Breast epithelium (tissue), 4 donors: ENCODE measurements at regions not wholly inside any gene's neighbourhood (a gene's known extent, or its start where the extent isn't known, plus 50 kb on each side); places are given as distances from the start of the nearest gene placed in this dataset.

ENCODE experiments used
- DNase-seq, 2 donors: peaks; one replicate each; pipeline ENCODE4 v3.0.0-alpha.2; 2019; ENCODE audit warnings: low spot score in 2 of 2
- H3K27ac ChIP-seq, 2 donors: fragments of 200-600 bp; sonication (generic) in 1 of 2; one replicate each; pipeline ENCODE4 v1.5.1; 2016 to 2019; ENCODE audit warnings: mild to moderate bottlenecking in 1 of 2
- H3K27me3 ChIP-seq, 2 donors: fragments of 200-600 bp; sonication (generic) in 1 of 2; one replicate each; pipeline versions ENCODE4 v1.5.1 to v1.6.0; 2017 to 2019; ENCODE audit warnings: control low read depth in 1 of 2, mild to moderate bottlenecking in 1 of 2
- H3K36me3 ChIP-seq: fragments of 200-600 bp; one replicate; pipeline ENCODE4 v1.5.1; 2019
- H3K4me1 ChIP-seq, 2 donors: fragments of 200-600 bp; sonication (generic); one replicate each; pipeline ENCODE4 v1.5.1; 2016 to 2019; ENCODE audit warnings: control low read depth in 1 of 2
- H3K4me3 ChIP-seq, 3 donors: fragments of 200-600 bp; sonication (generic); 1 replicate in 2 of 3; 2 replicates in 1 of 3; pipeline ENCODE4 v1.5.1; 2016 to 2019; ENCODE audit warnings: mild to moderate bottlenecking in 3 of 3, moderate library complexity in 2 of 3
- H3K9me3 ChIP-seq, 2 donors: fragments of 200-600 bp; sonication (generic) in 1 of 2; one replicate each; pipeline ENCODE4 v1.5.1; 2016 to 2019; ENCODE audit warnings: control low read depth in 1 of 2
- POLR2A ChIP-seq: fragments of 450-650 bp; IDR thresholded peaks from one replicate; pipeline ENCODE4 v1.6.1; 2016; ENCODE audit warnings: antibody characterized with exemption, mild to moderate bottlenecking, moderate library complexity
- POLR2AphosphoS5 ChIP-seq, 3 donors: sonication (generic); formaldehyde crosslinking; IDR thresholded peaks; one replicate each; pipeline ENCODE4 v1.6.1; 2017; ENCODE audit warnings: antibody characterized with exemption in 3 of 3
- intact Hi-C: fragments of 100-400 bp; cut with DNase I; formaldehyde crosslinking; loops from one replicate; pipeline ENCODE4 v1.15.1; 2023; ENCODE audit warnings: low total_unique reads
- TF ChIP-seq, protein P1 (sequence below), 3 donors: fragments of 450-650 bp; IDR thresholded peaks; one replicate each; pipeline ENCODE4 v1.5.1; 2016 to 2017; ENCODE audit warnings: antibody characterized with exemption in 3 of 3, mild to moderate bottlenecking in 3 of 3, moderate library complexity in 3 of 3

DNA sequence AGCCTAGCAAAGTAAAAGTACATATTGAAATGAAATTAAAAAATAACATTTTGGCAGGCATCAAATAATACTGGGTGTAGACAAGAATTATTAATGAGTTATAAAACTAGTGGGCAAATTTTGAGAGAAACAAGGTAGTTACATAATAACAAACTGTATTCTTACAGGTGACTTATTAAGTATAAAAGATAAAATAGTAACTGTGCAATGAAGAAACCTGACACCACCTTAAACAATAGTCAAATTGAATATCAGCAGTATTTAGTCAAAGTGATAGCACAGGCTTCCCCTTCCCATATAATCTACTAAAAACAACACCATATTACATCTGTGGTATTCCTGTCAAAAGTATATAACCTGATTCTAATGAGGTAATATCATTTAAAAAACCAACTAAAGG is 1099.8 kb upstream of the CRIM1 start:
- H3K27ac ChIP-seq, result no peak overlapping the region
- H3K9me3 ChIP-seq, result no peaks in the 10 kb centered on the region
- H3K36me3 ChIP-seq, result no peaks in the 10 kb centered on the region
- no peaks in the 10 kb centered on the region for H3K27me3 ChIP-seq
- DNase-seq, result no peak
- intact Hi-C loops, result no loop called here
- no peaks in the 10 kb centered on the region for H3K4me1 ChIP-seq
- H3K4me3 ChIP-seq, result no peak overlapping the region
- TF ChIP-seq, protein P1, sequence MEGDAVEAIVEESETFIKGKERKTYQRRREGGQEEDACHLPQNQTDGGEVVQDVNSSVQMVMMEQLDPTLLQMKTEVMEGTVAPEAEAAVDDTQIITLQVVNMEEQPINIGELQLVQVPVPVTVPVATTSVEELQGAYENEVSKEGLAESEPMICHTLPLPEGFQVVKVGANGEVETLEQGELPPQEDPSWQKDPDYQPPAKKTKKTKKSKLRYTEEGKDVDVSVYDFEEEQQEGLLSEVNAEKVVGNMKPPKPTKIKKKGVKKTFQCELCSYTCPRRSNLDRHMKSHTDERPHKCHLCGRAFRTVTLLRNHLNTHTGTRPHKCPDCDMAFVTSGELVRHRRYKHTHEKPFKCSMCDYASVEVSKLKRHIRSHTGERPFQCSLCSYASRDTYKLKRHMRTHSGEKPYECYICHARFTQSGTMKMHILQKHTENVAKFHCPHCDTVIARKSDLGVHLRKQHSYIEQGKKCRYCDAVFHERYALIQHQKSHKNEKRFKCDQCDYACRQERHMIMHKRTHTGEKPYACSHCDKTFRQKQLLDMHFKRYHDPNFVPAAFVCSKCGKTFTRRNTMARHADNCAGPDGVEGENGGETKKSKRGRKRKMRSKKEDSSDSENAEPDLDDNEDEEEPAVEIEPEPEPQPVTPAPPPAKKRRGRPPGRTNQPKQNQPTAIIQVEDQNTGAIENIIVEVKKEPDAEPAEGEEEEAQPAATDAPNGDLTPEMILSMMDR (IDR thresholded peaks at IDR 0.05), result no peak
- TF ChIP-seq POLR2A (no peak), POLR2AphosphoS5 (IDR thresholded peaks at IDR 0.05) (no peak)

DNA sequence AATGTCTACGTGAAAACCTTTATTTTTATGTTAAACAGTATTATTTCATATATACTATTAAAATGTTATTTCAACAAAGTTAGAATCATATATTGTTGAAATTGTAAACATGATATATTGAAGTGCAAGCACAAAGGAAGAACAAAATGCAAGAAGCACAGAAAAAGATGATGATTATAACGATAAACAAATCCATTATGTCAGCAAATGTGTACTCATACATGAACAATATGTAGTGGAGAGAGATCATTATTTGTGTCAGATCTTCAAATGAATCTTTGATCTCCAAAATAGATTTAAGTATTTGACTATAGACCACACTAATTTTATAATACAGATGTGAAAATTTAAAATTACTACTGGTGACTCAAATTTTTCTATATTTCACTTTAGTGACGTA is 1104.4 kb upstream of the CRIM1 start:
- no peak for DNase-seq
- no peak overlapping the region for H3K4me3 ChIP-seq
- TF ChIP-seq, protein P1 (IDR thresholded peaks at IDR 0.05), result no peak
- no peak for TF ChIP-seq POLR2AphosphoS5 (IDR thresholded peaks at IDR 0.05)
- TF ChIP-seq POLR2A, result no peak
- H3K27me3 ChIP-seq, result no peaks in the 10 kb centered on the region
- H3K27ac ChIP-seq, result no peak overlapping the region
- H3K9me3 ChIP-seq, result no peaks in the 10 kb centered on the region
- no peaks in the 10 kb centered on the region for H3K36me3 ChIP-seq
- intact Hi-C loops, result no loop called here
- no peaks in the 10 kb centered on the region for H3K4me1 ChIP-seq

DNA sequence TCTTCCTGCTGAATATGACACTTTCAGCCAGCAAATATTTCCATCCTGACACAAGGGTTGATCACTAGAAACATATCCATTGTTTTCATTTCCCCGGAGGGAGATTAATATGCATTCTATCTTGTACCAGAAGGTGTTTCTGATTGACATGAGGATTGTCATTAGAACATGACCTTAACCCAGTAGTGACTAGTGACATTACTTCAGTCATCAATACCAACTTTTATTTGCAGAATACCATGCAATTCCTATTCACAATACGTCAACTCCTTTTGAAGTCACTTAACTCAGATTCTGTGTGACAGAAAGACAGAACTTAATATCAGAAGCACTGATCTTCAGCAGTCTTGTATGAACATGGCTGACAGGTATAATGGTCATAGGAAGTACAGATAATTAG is 1108.9 kb upstream of the CRIM1 start:
- H3K4me1 ChIP-seq, result no peaks in the 10 kb centered on the region
- H3K27me3 ChIP-seq, result no peaks in the 10 kb centered on the region
- DNase-seq, result no peak
- TF ChIP-seq POLR2AphosphoS5 (IDR thresholded peaks at IDR 0.05) (no peak), POLR2A (no peak)
- TF ChIP-seq, protein P1 (IDR thresholded peaks at IDR 0.05), result no peak
- H3K27ac ChIP-seq, result no peak overlapping the region
- no peaks in the 10 kb centered on the region for H3K9me3 ChIP-seq
- intact Hi-C loops, result no loop called here
- no peak overlapping the region for H3K4me3 ChIP-seq
- H3K36me3 ChIP-seq, result no peaks in the 10 kb centered on the region

DNA sequence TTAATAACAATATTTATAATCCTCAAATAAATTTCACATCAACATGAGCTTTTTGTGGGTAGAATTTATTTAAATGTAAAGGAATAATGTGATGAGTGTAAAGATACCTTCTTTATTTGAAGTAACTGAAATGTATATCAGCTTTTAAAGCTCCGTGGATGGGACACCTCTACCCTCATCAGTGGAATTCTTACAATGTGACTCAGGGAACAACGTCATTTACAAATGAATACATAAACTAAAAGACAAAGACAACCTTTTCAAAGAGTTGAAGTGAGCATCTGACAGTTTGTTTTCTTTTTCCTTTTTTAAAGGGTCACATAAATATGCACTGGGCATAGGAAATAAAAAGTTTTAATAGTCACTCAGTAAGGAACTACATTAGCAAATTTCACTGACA is 1127.0 kb upstream of the CRIM1 start:
- no peaks in the 10 kb centered on the region for H3K4me1 ChIP-seq
- H3K27me3 ChIP-seq, result no peaks in the 10 kb centered on the region
- intact Hi-C loops, result no loop called here
- TF ChIP-seq POLR2AphosphoS5 (IDR thresholded peaks at IDR 0.05) (no peak), POLR2A (no peak)
- TF ChIP-seq, protein P1 (IDR thresholded peaks at IDR 0.05), result no peak
- DNase-seq, result no peak
- no peak overlapping the region for H3K27ac ChIP-seq
- peaks cover 4 to 7% of the 10 kb centered on the region in 2 donors for H3K9me3 ChIP-seq
- H3K36me3 ChIP-seq, result no peaks in the 10 kb centered on the region
- H3K4me3 ChIP-seq, result no peak overlapping the region

DNA sequence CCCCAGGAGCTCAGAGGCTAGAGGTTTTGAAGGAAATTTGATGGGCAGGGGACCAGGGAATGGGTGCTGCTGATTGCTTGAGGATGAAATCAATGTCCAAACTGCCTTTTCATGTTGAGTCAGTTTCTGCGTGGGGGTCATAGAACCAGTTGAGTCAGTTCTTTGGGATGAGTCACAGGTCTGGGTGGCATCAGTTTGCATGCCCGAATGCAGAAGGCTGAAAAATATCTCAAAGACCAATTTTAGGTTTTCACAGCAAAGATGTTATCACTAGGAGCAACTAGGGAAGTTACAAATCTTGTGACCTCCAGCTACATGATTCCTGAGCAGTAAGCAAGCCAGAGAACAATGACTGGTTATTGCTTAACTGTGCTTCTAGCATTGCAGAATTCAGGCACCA is 1135.1 kb upstream of the CRIM1 start:
- DNase-seq, result no peak
- H3K4me3 ChIP-seq, result no peak overlapping the region
- TF ChIP-seq, protein P1 (IDR thresholded peaks at IDR 0.05), result no peak
- no peaks in the 10 kb centered on the region for H3K36me3 ChIP-seq
- intact Hi-C loops, result no loop called here
- H3K27me3 ChIP-seq, result no peaks in the 10 kb centered on the region
- no peak overlapping the region for H3K27ac ChIP-seq
- H3K9me3 ChIP-seq, result no peaks in the 10 kb centered on the region
- no peaks in the 10 kb centered on the region for H3K4me1 ChIP-seq
